Myocyte (in vitro differentiated cells): ENCODE measurements at regions not wholly inside any gene's neighbourhood (a gene's known extent, or its start where the extent isn't known, plus 50 kb on each side); places are given as distances from the start of the nearest gene placed in this dataset.

Experiments
- DNase-seq: peaks from one replicate; pipeline ENCODE4 v3.0.0-alpha.2; 2012; ENCODE audit warnings: low read depth

DNA sequence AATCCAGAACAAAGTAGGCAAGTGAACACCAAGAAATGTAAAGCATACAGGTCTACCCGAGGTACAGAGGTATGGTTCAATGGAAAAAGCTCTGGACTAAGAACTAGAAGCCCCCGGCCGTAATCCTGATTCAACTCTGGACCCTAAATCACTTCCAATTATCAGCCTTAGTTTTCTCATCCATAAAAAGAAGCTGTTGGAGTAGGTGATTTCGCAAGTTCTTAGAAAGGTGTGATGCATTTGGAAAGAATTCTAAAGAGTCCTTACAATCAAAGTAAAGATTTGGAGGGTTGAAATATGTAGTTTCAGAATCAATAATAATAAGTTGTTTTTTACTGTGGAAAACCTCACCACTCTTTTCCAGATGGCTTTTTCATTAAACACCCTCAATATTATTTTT, 622.1 kb upstream of the ID2 start:
- no peak for DNase-seq

GRCh38 chr2:8061219-8061618, 620.6 kb upstream of the ID2 start:
- peak; percentile 46 for DNase-seq

GRCh38 chr2:8064603-8065002, 617.3 kb upstream of the ID2 start:
- DNase-seq: no peak

DNA sequence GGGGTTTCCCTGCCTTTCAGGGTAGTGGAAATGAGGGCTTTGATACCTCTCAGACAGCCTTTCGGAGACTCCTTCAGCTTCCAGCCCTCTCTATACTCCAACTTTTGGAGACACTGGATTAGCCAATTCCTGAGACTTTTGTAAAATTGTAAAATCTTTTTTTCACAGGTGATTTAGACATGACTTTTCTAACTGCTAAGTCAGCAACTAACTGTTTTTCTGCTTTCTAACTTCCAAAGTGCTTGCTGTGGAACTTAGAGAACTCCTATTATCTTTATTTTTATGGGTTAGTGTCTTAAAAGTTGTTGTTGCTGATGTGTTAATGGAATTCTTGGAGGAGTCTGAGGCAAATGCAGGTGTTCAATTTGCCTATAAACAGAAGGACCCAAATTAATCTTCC, 616.7 kb upstream of the ID2 start:
- DNase-seq: no peak

- no peak for DNase-seq
These were observed 614.0 kb upstream of the ID2 start for GRCh38 chr2:8067784-8068336.

DNA sequence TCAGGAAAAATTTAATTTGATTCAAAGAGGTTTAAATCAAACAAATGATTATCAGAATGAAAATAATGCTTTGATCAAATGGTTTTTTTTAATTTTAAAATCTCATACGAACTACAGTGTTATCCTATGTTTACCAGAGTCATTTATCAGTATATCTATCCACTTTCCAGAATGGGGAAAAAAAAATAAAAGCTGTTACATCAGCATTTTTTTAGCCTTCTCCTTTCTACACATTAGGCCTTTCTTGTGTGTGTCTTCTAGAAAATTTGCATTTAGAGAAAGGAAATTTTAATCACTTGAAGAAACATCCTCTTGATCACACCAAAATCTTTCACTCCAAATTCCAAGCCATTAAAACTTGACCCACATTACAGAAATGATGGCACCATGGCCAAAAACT, 608.9 kb upstream of the ID2 start:
- DNase-seq: no peak

DNA sequence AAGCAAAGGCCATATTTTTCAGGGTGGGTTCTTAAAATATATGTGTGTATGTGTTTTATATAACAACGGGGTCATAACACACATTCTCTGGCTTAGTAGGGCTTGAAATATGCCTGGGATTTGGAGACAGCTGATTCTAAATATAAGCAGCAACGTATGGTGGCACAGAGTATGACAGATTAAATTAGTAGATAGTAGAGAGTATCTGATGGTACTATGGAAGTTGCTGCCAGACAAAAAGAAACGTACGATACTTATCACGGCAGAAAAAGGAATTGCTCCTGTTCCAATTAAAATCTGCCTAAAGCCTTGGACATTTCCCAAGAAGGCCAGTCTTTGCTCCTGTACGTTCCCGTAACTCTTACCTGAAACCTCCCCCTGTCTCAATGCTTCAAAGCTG, 607.9 kb upstream of the ID2 start:
- DNase-seq: no peak

DNA sequence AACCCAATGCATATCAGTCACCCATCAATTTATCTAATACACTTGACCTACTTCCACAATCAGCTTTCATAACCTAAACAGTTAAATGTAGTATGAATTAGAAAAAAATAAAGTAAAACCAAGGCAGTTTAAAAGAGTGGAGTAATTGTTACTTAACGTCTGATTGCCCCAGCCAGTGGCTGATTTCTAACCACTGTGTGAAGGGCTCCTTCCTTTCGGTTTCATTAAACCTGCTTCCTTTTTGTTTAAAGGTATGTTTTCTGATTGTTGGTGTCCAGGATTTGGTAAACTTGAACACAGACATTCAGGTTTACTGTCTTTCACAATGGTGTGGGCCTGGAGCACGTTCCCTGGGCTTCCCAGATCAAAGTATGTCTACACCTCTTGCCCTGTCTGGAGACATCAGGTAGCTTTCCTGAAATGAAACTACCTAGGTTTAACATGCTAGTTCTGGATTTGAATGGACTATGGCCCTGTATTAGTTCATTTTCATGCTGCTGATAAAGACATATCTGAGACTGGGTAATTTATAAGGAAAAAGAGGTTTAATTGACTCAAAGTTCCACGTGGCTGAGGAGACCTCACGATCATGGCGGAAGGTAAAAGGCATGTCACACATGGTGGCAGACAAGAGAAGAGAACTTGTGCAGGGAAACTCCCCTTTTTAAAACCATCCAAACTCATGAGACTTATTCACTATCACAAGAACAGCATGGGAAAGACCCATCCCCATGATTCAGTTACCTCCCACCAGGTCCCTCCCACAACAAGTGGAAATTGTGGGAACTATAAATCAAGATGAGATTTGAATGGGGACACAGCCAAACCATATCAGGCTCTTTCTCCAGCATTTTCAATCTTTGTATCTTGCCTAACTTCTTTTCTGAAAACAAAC, 605.2 kb upstream of the ID2 start:
- no peak for DNase-seq

DNA sequence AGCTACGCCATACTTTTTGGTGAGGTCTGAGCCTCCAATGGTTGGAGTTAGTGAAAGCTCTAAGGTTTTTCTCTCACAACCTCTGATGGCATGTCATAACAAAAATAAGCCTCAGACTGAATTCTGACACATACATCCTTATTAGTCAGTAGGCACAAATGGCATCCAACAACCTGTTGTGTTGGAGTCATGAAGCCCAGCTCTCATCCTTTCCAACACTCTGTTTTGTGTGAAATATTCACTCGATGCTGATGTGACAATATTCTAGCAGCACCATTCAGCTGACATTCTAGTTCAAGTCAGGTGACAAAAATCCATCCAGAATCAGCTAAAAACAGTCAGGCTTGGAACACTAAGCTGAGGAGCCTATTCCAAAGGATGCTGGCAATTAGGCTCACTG, 603.2 kb upstream of the ID2 start:
- DNase-seq: no peak

DNA sequence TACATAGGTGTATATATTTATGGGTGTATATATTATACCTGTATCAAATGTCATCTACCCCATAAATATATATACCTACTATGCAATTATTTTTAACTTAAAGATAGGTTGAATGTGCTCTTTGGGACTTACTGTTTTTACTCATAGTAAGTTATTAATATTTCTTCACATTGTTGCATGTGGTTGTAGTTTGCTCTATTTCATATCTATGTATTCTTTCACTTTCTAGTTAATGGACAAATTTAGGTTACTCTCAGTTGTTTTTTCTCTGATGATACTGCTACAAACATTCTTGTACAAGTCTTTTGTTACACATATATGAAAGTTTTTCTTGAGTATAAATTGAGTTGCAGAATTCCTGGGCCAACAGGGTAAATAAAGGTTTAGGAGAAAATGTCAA, 601.8 kb upstream of the ID2 start:
- no peak for DNase-seq

GRCh38 chr2:8081130-8081529, 600.7 kb upstream of the ID2 start:
- no peak for DNase-seq

GRCh38 chr2:8082840-8083239, 599.0 kb upstream of the ID2 start:
- DNase-seq: no peak

GRCh38 chr2:8086357-8086756, 595.5 kb upstream of the ID2 start:
- peak; percentile 11 for DNase-seq

GRCh38 chr2:8086796-8087479, 594.9 kb upstream of the ID2 start:
- peak; percentile 83 for DNase-seq

DNA sequence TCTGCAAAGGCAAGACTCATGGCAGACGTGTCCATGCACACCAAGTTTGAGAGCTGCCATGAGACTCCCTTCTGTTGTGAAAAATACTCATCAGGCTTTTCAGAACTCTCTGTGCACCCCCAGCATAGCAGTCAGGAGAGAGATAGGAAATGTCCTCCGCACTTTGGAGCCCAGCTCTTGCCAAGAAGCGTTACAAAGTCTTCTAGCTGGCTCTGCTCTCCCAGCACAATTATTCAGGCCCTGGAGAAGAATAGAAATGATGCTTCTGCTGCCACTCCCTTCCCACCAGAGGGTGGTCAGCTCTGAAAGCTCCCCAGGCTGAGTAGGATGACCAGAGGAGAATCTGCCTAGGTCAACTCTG, 594.4 kb upstream of the ID2 start:
- DNase-seq: no peak

GRCh38 chr2:8088810-8089209, 593.0 kb upstream of the ID2 start:
- DNase-seq: no peak

- DNase-seq: no peak
These were observed 592.3 kb upstream of the ID2 start for GRCh38 chr2:8089596-8089995.

DNA sequence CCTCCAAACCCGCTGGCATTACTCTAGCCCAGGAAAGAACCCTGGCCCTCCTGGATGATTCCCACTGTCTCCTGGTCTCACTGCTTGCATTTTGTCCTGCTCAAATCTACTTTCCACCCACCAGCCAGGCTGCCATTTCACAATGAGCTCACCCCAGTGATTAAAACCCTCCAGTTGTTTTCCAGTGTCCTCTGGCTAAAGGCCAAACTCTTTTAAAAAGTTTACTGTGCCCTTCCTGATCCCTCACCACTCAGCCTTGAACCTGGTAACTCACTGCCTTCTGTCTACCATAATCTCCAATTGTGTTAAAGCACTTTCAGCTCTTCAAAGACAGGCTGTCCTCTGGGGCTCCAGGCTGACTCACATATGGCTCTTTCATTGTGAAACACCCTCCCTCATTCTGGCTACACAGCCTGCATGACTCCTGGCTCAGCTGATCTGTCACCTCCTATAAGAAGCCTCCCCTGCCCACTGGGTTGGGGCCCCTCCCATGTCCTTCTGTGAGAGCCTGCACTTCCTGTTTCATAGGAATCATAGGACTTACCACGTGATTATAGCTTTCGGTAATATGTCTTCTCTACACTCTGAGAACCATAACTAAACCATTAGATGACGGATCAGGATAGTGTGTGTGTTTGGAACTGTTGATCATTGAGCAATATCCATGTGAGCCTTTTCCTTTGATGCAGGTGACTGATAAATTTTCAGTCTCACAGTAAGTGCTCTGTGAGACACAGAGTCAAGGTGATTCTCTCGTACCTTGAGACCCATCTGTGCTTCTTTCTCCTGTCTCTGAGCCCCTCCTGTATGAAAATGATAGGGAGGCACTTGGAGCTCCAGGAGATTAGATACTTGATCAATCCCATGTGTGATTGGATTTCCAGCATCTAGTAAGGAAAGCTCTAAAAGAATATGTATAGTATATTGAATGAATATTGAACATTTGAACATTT, 590.8 kb upstream of the ID2 start:
- DNase-seq: peak; percentile 64

DNA sequence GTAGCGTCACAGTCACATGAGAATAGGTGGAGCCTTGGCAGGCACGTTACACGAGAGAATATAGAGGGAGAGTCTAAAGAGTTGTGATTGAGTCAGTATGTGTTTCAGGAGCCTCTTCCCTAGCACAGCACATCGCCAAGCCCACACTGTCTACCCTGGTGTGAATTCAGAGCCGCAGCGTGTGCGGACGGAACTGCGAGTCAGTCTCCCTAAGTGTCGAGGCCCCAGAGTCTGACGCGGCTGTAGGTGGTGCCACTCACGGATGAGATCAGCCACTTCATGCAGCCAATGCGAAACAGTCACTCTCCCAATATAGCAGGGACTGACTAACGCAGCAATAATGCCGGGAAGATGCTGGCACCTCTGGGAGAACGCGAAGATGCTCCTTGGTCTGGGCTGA, 587.3 kb upstream of the ID2 start:
- no peak for DNase-seq

GRCh38 chr2:8095978-8096377, 585.9 kb upstream of the ID2 start:
- no peak for DNase-seq

DNA sequence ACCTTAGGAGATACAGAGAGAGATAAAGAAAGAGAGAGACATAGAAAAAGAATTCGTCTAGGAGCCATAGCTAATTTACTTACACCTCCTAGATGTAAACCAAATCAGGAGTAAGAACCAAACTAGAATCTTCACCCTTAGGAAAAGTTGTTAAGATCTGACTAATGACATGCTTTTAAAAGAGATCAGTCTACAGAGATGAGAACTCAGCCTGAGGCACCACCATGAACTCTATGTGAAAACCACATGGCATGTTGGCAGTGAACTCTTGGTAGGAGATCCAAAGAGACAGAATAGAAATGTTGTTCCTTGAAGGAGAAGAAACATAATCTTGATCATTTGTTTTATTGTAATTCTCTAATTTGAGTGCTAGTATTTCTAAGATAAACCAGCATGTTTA, 585.4 kb upstream of the ID2 start:
- no peak for DNase-seq
